HepG2 (cell line): ENCODE measurements at regions not wholly inside any gene's neighbourhood (a gene's known extent, or its start where the extent isn't known, plus 50 kb on each side); places are given as distances from the start of the nearest gene placed in this dataset.

ENCODE experiments used
- ATAC-seq: fragments of 200-7000 bp; cut with Tn5 transposase; 3 replicates; pipeline ENCODE4 v1.9.1; 2020; ENCODE audit warnings: mild to moderate bottlenecking, moderate library complexity
- BruUV-seq: library from RNA; stranded (reverse); fragments of 400-500 nt; replicated peaks from 2 replicates; lab custom pipeline; 2021; lab: Mats Ljungman, UMichigan
- CTCF ChIA-PET: fragments of 300-600 bp; formaldehyde crosslinking; extraction: SDS; loops from one replicate; lab custom pipeline; 2021; ENCODE audit warnings: low total read pairs, inconsistent platforms, low intra/inter-chr PET ratio; lab: Yijun Ruan, JAX
- POLR2A ChIA-PET: fragments of 350-600 bp; sonication (Branson Sonifier 250); formaldehyde crosslinking; loops from one replicate; lab custom pipeline; 2020; ENCODE audit warnings: antibody characterized with exemption, inconsistent platforms; lab: Yijun Ruan, JAX
- DNase-seq: peaks from one replicate; pipeline ENCODE4 v3.0.0-alpha.2; 2015; ENCODE audit warnings: low spot score
- FAIRE-seq: peaks from 3 replicates; lab custom pipeline; 2011; peaks lifted over from hg19 to GRCh38; lab: Jason Lieb, UNC
- H2AFZ ChIP-seq: one replicate; pipeline ENCODE4 v1.6.1; 2011; ENCODE audit warnings: low read length, inconsistent platforms
- H3K27ac ChIP-seq: fragments of 300-600 bp; 3 replicates; pipeline ENCODE4 v1.8.0; 2011; ENCODE audit warnings: mixed run types, mild to moderate bottlenecking, mixed read lengths, low read length, inconsistent platforms; ENCODE audit not compliant: insufficient read depth; ENCODE audit errors: extremely low read length
- H3K27me3 ChIP-seq, 2 experiments: fragments of 200-600 bp in 1 of 2; 2 replicates in 1 of 2; 3 replicates in 1 of 2; pipeline versions ENCODE4 v1.6.0 to v1.8.0; 2011; ENCODE audit warnings: low read length in 2 of 2, mild to moderate bottlenecking in 2 of 2, moderate library complexity in 2 of 2, inconsistent platforms in 1 of 2; ENCODE audit not compliant: insufficient read depth in 2 of 2, control insufficient read depth in 1 of 2
- H3K36me3 ChIP-seq, 2 experiments: fragments of 200-600 bp in 1 of 2; replicated peaks in 1 of 2; 2 replicates in 1 of 2; 3 replicates in 1 of 2; pipeline versions ENCODE4 v1.5.1 to v1.8.0; 2011; ENCODE audit warnings: low read length in 2 of 2, inconsistent platforms in 1 of 2; ENCODE audit not compliant: insufficient read depth in 2 of 2, control insufficient read depth in 1 of 2
- H3K4me1 ChIP-seq: 2 replicates; pipeline ENCODE4 v1.5.1; 2012; ENCODE audit warnings: low read length, inconsistent platforms; ENCODE audit not compliant: insufficient read depth
- H3K4me2 ChIP-seq: 2 replicates; pipeline ENCODE4 v1.6.0; 2011; ENCODE audit warnings: low read depth, low read length, inconsistent platforms
- H3K4me3 ChIP-seq, 3 experiments: fragments of 200-600 bp in 1 of 3; sonication (generic), shearing (Covaris generic) in 1 of 3; replicated peaks in 1 of 3; 2 replicates each; pipeline ENCODE4 v1.5.1; 2011 to 2016; ENCODE audit warnings: low read length in 3 of 3, inconsistent platforms in 2 of 3, low read depth in 2 of 3, mild to moderate bottlenecking in 2 of 3, control low read depth in 1 of 3, mixed read lengths in 1 of 3; ENCODE audit not compliant: insufficient read depth in 1 of 3
- H3K79me2 ChIP-seq: one replicate; pipeline ENCODE4 v1.6.1; 2011; ENCODE audit warnings: low read length, inconsistent platforms; ENCODE audit not compliant: insufficient read depth
- H3K9ac ChIP-seq: 2 replicates; pipeline ENCODE4 v1.6.0; 2011; ENCODE audit warnings: mild to moderate bottlenecking, low read depth, low read length, inconsistent platforms; ENCODE audit not compliant: insufficient read depth
- H3K9me3 ChIP-seq: 2 replicates; pipeline ENCODE4 v1.5.1; 2012; ENCODE audit warnings: mild to moderate bottlenecking, low read length
- H4K20me1 ChIP-seq: 2 replicates; pipeline ENCODE4 v1.6.0; 2011; ENCODE audit warnings: inconsistent platforms, mild to moderate bottlenecking, low read length, moderate library complexity; ENCODE audit not compliant: insufficient read depth
- CEBPZ ChIP-seq: IDR thresholded peaks from 2 replicates; pipeline ENCODE4 v1.6.1; 2012; ENCODE audit warnings: low read length, improper control_type of control experiment
- DMTF1 ChIP-seq: sonication (generic); formaldehyde crosslinking; IDR thresholded peaks from 2 replicates; pipeline ENCODE4 v1.4.0; 2020; ENCODE audit warnings: mild to moderate bottlenecking, missing genetic modification reagents
- FIP1L1 ChIP-seq: fragments of 200-400 bp; formaldehyde crosslinking; IDR thresholded peaks from 2 replicates; pipeline ENCODE4 v1.6.1; 2018; ENCODE audit warnings: low read depth, mild to moderate bottlenecking, low read length, moderate library complexity, borderline replicate concordance; ENCODE audit not compliant: insufficient read depth
- HNRNPL ChIP-seq: fragments of 200-400 bp; formaldehyde crosslinking; IDR thresholded peaks from 2 replicates; pipeline ENCODE4 v1.6.1; 2017; ENCODE audit warnings: mild to moderate bottlenecking, low read depth, low read length
- TBL1XR1 ChIP-seq: fragments of 150-350 bp; IDR thresholded peaks from 2 replicates; pipeline ENCODE4 v1.6.1; 2014; ENCODE audit warnings: borderline replicate concordance, low read length; ENCODE audit not compliant: partially characterized antibody
- TP53 ChIP-seq: sonication (generic); formaldehyde crosslinking; conservative IDR thresholded peaks from 2 replicates; pipeline ENCODE4 v1.4.0; 2020; ENCODE audit warnings: missing genetic modification reagents
- ZBTB10 ChIP-seq: sonication (generic); formaldehyde crosslinking; IDR thresholded peaks from 2 replicates; pipeline ENCODE4 v1.4.0; 2020; ENCODE audit warnings: missing genetic modification reagents, borderline replicate concordance
- ZNF235 ChIP-seq: sonication (generic); formaldehyde crosslinking; IDR thresholded peaks from 2 replicates; pipeline ENCODE4 v1.8.1; 2023; ENCODE audit warnings: mild to moderate bottlenecking, missing genetic modification reagents, borderline replicate concordance
- ZNF329 ChIP-seq: sonication (generic); formaldehyde crosslinking; IDR thresholded peaks from 2 replicates; pipeline ENCODE4 v1.9.0; 2021; ENCODE audit warnings: low read depth, mild to moderate bottlenecking, missing genetic modification reagents
- ZNF569 ChIP-seq: sonication (generic); formaldehyde crosslinking; IDR thresholded peaks from 2 replicates; pipeline ENCODE4 v1.5.0; 2020; ENCODE audit warnings: mild to moderate bottlenecking, missing genetic modification reagents, moderate library complexity, borderline replicate concordance
- ZNF710 ChIP-seq: sonication (generic); formaldehyde crosslinking; IDR thresholded peaks from 2 replicates; pipeline ENCODE4 v1.5.0; 2020; ENCODE audit warnings: mild to moderate bottlenecking, missing genetic modification reagents, borderline replicate concordance
- ZSCAN12 ChIP-seq: sonication (generic); formaldehyde crosslinking; IDR thresholded peaks from 2 replicates; pipeline ENCODE4 v1.9.0; 2021; ENCODE audit warnings: mild to moderate bottlenecking, missing genetic modification reagents
- WGBS: methylation state at CpG from one replicate; pipeline ENCODE4 v1.1.6; 2017; ENCODE audit warnings: low lambda C conversion rate; 5-methylcytosine and 5-hydroxymethylcytosine counted together
- in situ Hi-C: cut with HindIII; loops from 2 replicates; pipeline ENCODE4 v1.10.0; 2017; ENCODE audit warnings: low pct_unique_long_range_greater_than_20kb; ENCODE audit not compliant: extremely low pct_ligation_motif_present
- intact Hi-C: fragments of 100-400 bp; cut with micrococcal nuclease; formaldehyde crosslinking; loops from one replicate; pipeline ENCODE4 v1.10.0; 2022; ENCODE audit not compliant: unreplicated experiment

- BruUV-seq, result no TSS peak
- POLR2A ChIA-PET, result no interaction called here
- Histone ChIP-seq H3K9ac (no peak overlapping the region), H3K36me3 (no peaks in the 10 kb centered on the region), H3K9me3 (no peaks in the 10 kb centered on the region), H3K4me3 (no peak overlapping the region), H3K4me2 (no peak overlapping the region), H3K4me1 (peaks cover 43% of the 10 kb centered on the region), H2AFZ (no peak overlapping the region), H3K27ac (no peak overlapping the region), H3K27me3 (no peaks in the 10 kb centered on the region), H4K20me1 (no peaks in the 10 kb centered on the region), H3K79me2 (no peaks in the 10 kb centered on the region)
- ATAC-seq (no peak), DNase-seq (no peak), FAIRE-seq (no peak)
- intact Hi-C loops (loop anchor here (10.0 kb wide), 1 partner anchor 48 kb away; no protein-coding TSS in a partner anchor), in situ Hi-C loops (no loop called here)
- CTCF ChIA-PET, result no interaction called here
- WGBS, result 73% methylated on average over 20 of the region's 20 CpGs
- no peak for TF ChIP-seq ZNF569 (CRISPR knock-in tag)
- TF ChIP-seq ZBTB10 (CRISPR knock-in tag), result no peak
- no peak for TF ChIP-seq HNRNPL
- TF ChIP-seq CEBPZ, result no peak
- TF ChIP-seq TBL1XR1, result no peak
- TF ChIP-seq ZNF329 (CRISPR knock-in tag), result no peak
- no peak for TF ChIP-seq ZNF235
- no peak for TF ChIP-seq DMTF1
- TF ChIP-seq TP53, result no peak
- TF ChIP-seq FIP1L1, result no peak
- TF ChIP-seq ZSCAN12 (CRISPR knock-in tag), result no peak
- no peak for TF ChIP-seq ZNF710
Measured at GRCh38 chr12:114747012-114747858, 63.3 kb upstream of the TBX3 start.
